Hepatocyte (in vitro differentiated cells): ENCODE measurements at regions not wholly inside any gene's neighbourhood (a gene's known extent, or its start where the extent isn't known, plus 50 kb on each side); places are given as distances from the start of the nearest gene placed in this dataset.

Experiments
- EZH2 ChIP-seq: fragments of 200-600 bp; sonication (generic); IDR thresholded peaks from 2 replicates; pipeline ENCODE4 v1.6.1; 2016; ENCODE audit warnings: antibody characterized with exemption, mild to moderate bottlenecking, borderline replicate concordance
- EZH2phosphoT487 ChIP-seq: fragments of 200-600 bp; sonication (generic); IDR thresholded peaks from one replicate; pipeline ENCODE4 v1.6.1; 2018; ENCODE audit warnings: antibody characterized with exemption, mild to moderate bottlenecking, low read depth, moderate library complexity; ENCODE audit not compliant: unreplicated experiment, severe bottlenecking
- TF ChIP-seq, protein P1 (sequence below): fragments of 200-600 bp; sonication (generic); IDR thresholded peaks from 2 replicates; pipeline ENCODE4 v1.5.1; 2016; ENCODE audit warnings: antibody characterized with exemption, mild to moderate bottlenecking; ENCODE audit not compliant: poor library complexity

GRCh38 chr16:56029026-56029425 lies 153.9 kb upstream of the CES5A start:
- TF ChIP-seq, protein P1, sequence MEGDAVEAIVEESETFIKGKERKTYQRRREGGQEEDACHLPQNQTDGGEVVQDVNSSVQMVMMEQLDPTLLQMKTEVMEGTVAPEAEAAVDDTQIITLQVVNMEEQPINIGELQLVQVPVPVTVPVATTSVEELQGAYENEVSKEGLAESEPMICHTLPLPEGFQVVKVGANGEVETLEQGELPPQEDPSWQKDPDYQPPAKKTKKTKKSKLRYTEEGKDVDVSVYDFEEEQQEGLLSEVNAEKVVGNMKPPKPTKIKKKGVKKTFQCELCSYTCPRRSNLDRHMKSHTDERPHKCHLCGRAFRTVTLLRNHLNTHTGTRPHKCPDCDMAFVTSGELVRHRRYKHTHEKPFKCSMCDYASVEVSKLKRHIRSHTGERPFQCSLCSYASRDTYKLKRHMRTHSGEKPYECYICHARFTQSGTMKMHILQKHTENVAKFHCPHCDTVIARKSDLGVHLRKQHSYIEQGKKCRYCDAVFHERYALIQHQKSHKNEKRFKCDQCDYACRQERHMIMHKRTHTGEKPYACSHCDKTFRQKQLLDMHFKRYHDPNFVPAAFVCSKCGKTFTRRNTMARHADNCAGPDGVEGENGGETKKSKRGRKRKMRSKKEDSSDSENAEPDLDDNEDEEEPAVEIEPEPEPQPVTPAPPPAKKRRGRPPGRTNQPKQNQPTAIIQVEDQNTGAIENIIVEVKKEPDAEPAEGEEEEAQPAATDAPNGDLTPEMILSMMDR: no peak
- TF ChIP-seq EZH2 (no peak), EZH2phosphoT487 (no peak)
